Fibroblast of skin of left quadriceps (primary cell): ENCODE measurements at regions not wholly inside any gene's neighbourhood (a gene's known extent, or its start where the extent isn't known, plus 50 kb on each side); places are given as distances from the start of the nearest gene placed in this dataset.
"Not testable (repeated sequence)": the region's sequence is repeated elsewhere in the genome, so short reads cannot be mapped to it uniquely, and the experiment has no call there.

Source experiments
- DNase-seq, 2 experiments: peaks; one replicate each; pipeline ENCODE4 v3.0.0-alpha.2; 2013; ENCODE audit warnings: low read depth in 2 of 2

DNA sequence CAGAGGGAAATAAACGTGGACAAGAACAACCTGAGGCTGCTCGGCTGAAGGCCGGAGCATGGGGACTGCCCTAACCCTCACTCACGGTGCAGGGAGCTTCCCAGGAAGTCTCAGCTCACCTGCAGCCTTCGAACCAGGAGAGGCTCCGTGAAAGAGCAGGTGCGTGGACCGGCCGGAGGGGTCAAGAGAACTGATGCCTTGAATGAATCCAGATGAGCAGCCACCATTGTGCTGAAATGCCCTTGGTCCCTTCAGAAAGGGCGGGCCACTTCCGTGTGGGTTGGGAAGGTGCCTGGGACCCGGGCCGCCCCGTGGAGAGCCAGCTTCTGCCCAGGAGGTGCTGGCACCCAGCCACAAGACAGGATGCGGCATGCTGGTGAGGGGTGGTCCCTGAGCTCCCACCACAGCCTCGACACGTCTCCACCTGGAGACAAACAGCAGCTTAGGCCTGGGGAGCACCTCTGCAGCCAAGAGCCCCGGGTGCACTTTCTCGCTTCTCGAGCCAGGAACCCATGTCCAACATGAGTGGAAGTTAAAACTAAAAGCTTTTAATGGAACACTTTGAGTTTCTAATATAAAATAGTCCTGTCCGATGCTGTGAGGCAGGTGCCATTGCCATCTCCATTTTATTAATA is 83.5 kb downstream of the TTLL2 start:
- DNase-seq: no peak

- DNase-seq: no peak
Measured at GRCh38 chr6:167409079-167409478, 84.2 kb downstream of the TTLL2 start.

- no peak for DNase-seq
Measured at GRCh38 chr6:167409694-167410093, 84.8 kb downstream of the TTLL2 start.

- no peak for DNase-seq
Measured at GRCh38 chr6:167410462-167410861, 85.6 kb downstream of the TTLL2 start.

- DNase-seq: no peak
Measured at GRCh38 chr6:167412506-167412905, 87.6 kb downstream of the TTLL2 start.

DNA sequence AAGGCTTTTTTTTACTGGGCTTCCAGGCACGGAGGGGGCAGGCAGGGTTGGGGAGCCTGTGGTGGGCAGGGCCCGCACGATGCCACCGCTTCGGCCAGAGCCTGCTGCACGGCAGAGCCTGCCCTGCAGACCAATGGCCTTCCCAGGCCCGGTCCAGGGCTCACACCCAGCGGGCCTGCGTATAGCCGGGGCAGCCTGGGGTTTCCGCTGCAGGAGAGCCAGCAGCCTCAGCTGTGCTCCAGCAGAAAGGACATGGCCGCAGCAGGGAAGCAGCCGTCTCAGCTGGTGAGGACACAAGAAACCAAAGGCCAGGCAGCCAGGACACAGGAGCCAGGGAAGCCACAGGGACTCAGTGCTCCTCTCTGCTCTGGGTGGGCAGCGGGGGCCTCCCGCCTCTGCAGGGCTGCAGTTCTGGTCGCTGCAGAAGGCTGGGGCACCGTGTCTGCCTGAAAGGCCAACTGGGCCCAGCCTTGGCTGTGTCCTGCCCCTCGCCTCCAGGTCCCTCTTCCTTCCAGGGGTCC is 90.6 kb downstream of the TTLL2 start:
- no peak for DNase-seq

DNA sequence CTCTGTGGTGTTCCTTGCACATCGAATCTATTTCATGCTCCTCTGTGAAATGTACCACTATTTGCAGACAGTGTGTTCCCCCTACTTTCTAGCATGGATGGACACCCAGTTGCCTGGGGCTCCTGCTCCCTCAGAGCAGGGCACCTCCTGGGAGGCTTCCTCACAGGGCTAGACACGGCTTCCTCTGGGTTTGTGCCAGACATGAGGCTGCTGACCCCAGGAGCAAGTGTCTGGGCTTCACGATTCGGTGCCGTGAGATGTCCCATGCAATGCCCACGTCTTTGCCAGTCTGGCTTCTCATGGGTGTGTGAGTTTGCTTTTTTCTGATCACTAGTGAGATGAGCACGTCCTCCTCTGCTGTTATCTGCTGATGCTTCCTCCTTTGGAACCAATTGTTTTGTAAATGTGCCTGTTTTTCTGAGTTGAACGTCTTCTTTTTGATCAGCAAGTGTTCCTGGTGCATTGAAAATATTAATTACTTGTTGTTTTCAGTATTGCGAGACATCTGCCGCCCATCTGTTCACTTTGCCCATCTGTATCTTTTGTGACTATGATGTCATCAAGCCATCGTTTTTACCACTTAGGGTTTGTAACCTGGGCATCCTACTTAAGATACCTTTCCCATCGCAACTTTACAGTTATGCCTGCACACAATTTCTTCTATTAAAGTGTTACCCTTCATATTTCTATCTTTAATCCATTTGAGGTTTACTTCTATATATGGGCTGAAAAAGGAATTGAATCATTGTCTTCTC is 92.0 kb downstream of the TTLL2 start:
- DNase-seq: no peak

DNA sequence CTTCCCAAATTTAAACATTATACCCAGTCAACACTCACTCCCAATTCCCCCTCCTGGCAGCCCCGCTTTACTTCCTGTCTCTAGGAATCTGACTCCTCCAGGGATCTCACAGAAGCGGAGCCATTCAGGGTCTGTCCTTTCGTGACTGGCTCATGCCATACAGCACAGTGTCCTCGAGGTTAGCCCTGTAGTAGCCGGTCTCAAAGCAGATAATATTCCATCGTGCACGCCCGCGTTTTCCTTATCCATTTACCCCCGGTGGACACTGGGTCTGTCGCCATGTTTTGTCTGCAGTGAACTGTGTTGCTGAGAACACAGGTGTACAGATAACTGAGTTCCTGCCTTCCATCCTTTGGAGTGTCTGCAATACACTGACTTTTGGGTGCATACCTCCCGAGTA is 95.3 kb downstream of the TTLL2 start:
- DNase-seq: no peak

DNA sequence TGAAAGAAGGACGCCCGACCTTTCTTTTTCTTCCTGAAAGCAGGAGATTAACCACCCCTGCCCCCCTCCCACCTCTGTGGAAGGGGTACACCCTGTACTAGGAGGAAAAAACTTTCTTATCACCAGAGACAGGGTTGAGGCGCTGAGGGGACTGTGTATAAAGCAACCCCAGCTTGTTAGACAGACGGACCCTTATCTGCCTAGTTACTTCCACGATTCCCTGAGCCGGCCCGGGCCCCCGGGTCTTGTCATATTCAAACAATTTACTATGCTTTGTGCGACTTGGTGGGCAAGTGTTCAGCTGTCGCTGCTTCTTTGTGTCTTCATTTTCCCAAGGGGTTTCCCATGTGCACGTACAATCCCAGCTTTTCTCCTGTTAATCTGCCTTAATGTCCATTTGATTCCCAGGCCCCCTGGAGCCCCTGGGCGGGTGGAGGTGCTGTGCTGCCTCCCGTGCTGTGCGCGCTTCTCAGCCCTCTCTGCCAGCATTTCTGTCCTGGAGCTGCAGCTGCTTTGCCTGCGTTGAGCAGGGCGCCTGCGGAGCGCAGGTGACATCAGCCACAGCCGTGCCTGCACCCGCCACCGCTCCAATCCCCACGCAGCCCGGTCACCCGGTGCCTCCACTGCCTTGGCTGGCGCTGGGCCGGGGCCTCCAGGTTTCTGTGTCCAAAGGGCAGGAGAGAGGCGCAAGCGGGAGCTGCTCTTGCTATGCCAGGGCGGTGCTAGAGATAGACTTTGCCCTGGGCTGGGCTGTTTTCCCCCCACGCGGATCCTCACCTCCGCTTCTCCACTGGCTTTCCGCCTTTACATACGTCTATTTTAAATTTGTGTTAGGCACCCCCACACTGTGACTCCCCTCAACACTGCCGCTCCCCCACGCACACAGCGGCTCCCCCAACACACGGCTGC is 96.2 kb downstream of the TTLL2 start:
- DNase-seq: no peak

GRCh38 chr6:167421944-167422343 is 97.1 kb downstream of the TTLL2 start:
- not testable (repeated sequence) for DNase-seq

GRCh38 chr6:167422934-167423333 is 98.0 kb downstream of the TTLL2 start:
- DNase-seq: no peak

- no peak for DNase-seq
Measured at GRCh38 chr6:167424060-167424673, 99.3 kb downstream of the TTLL2 start.

GRCh38 chr6:167424700-167425099 is 99.8 kb downstream of the TTLL2 start:
- DNase-seq: no peak

GRCh38 chr6:167426084-167426483 is 101.2 kb downstream of the TTLL2 start:
- no peak for DNase-seq

- no peak for DNase-seq
Measured at GRCh38 chr6:167426651-167427050, 101.8 kb downstream of the TTLL2 start.

DNA sequence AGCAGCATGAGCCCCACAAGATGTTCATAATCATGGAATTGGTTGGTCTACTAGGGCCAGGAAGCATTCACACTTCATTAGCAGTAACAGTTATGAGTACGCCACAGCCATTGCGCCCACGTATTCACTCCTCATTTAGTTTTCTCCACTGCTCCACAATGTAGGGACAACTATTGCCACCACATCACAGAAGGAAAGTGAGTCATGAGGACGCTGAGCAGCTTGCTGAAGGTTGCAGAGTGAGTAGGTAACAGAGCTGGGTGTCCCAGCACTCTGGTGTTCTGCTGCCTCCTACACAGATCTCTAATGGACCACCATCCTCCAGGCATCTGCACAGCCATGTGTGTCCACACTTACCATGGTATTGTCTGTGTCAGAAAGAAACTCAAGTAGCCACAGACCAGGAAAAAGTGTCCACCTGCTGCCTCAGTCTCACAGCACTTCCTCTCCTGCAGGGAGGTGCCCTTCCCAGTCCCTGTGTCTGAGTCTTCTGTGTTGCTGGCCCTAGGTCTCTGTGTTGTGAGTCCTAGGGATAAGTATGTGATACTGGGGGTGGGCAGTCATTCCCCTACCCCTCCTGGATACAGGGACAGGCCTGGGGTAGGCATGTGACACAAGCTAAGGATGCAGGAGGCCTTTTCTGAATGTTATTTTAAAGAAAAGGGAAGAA is 103.9 kb downstream of the TTLL2 start:
- DNase-seq: no peak

GRCh38 chr6:167429353-167429752 is 104.5 kb downstream of the TTLL2 start:
- no peak for DNase-seq

DNA sequence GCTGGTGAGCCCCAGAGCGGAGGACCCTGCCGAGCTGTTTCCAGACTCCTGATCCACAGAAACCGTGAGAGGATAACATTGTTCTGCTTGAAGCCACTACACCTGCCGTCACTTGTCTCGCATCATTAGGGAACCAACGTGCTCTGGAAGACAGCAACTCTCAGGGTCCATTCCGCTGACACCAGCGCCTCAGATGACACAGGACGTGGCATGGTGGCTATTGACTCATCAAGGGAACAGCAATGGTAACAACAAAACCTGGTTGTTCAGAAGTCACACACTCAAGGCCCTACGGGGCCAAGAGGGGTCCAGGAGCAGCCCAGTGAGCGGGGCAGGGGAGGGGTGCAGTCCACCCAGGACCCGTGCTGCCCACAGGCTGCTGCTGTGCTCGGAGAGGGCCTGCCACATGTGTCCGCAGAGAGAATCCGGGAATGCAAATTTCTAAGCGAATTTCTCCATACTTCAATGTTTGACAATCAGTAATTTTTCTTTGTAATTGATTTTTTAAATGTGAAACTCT is 110.4 kb downstream of the TTLL2 start:
- DNase-seq: no peak

DNA sequence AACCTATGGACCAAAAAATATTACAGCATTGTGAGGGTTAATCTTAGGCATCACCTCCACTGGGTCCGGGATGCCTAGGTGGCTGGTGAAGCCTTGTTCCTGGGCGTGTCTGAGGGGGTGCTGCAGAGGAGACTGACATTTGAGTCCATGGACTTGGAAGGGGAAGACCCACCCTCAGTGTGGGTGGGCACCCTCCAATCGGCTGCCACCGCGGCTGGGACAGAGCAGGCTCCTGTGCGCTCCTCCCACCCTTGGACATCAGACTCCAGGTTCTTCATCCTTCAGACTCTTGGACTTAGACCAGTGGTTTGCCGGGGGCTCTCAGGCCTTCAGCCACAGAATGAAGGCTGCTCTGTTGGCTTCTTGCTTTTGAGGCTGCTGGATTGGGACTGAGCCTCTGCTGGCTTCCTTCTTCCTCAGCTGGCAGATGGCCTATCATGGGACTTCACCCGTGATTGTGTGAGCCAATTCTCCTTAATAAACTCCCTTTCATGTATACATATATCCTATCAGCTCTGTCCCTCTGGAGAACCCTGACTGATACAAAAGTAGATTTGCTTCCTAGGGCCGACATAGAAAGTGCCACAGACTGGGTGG is 113.1 kb downstream of the TTLL2 start:
- no peak for DNase-seq

GRCh38 chr6:167441715-167442206 is 116.9 kb downstream of the TTLL2 start:
- no peak for DNase-seq
